K562 (cell line): ENCODE measurements at regions not wholly inside any gene's neighbourhood (a gene's known extent, or its start where the extent isn't known, plus 50 kb on each side); places are given as distances from the start of the nearest gene placed in this dataset.

Source experiments
- ATAC-seq: fragments of 200-7000 bp; cut with Tn5 transposase; 3 replicates; pipeline ENCODE4 v1.9.1; 2020; ENCODE audit warnings: moderate library complexity
- BruUV-seq: library from RNA; stranded (reverse); fragments of 400-500 nt; replicated peaks from 2 replicates; lab custom pipeline; 2021; lab: Mats Ljungman, UMichigan
- CTCF ChIA-PET: fragments of 300-600 bp; formaldehyde crosslinking; extraction: SDS; loops from one replicate; lab custom pipeline; 2021; ENCODE audit warnings: low intra/inter-chr PET ratio; lab: Yijun Ruan, JAX
- POLR2A ChIA-PET: fragments of 300-600, 350-650 bp; sonication (Branson Sonifier 250); formaldehyde crosslinking; extraction: SDS; loops from one replicate; lab custom pipeline; 2021; ENCODE audit warnings: antibody characterized with exemption, inconsistent platforms; lab: Yijun Ruan, JAX
- DNase-seq, 4 experiments: peaks; one replicate each; pipeline versions ENCODE4 v3.0.0 to v3.0.0-alpha.2; 2011 to 2018; ENCODE audit warnings: low spot score in 3 of 4, mixed read lengths in 3 of 4; ENCODE audit errors: extremely low read depth in 1 of 4
- FAIRE-seq: peaks from 2 replicates; lab custom pipeline; 2011; peaks lifted over from hg19 to GRCh38; lab: Jason Lieb, UNC
- H2AFZ ChIP-seq: 2 replicates; pipeline ENCODE4 v1.6.0; 2011; ENCODE audit warnings: low read depth, low read length, control low read depth, inconsistent platforms
- H3K27ac ChIP-seq: fragments of 200-600 bp; 3 replicates; pipeline ENCODE4 v1.8.0; 2011; ENCODE audit warnings: low read depth, mild to moderate bottlenecking, control low read depth, inconsistent platforms, low read length, moderate library complexity, mixed read lengths; ENCODE audit errors: extremely low read depth
- H3K27me3 ChIP-seq, 2 experiments: fragments of 300-600 bp in 1 of 2; 2 replicates in 1 of 2; 3 replicates in 1 of 2; pipeline versions ENCODE4 v1.6.0 to v1.8.0; 2011; ENCODE audit warnings: inconsistent platforms in 2 of 2, low read length in 2 of 2, mild to moderate bottlenecking in 1 of 2, mixed read lengths in 1 of 2, moderate library complexity in 1 of 2; ENCODE audit not compliant: control insufficient read depth in 2 of 2, insufficient read depth in 2 of 2
- H3K36me3 ChIP-seq: fragments of 300-600 bp; 3 replicates; pipeline ENCODE4 v1.8.0; 2011; ENCODE audit warnings: mild to moderate bottlenecking, low read length, inconsistent platforms; ENCODE audit not compliant: control insufficient read depth, insufficient read depth
- H3K4me1 ChIP-seq, 2 experiments: fragments of 200-600 bp in 1 of 2; replicated peaks in 1 of 2; 2 replicates in 1 of 2; 3 replicates in 1 of 2; pipeline versions ENCODE4 v1.5.1 to v1.8.0; 2011; ENCODE audit warnings: inconsistent platforms in 2 of 2, low read length in 2 of 2, mild to moderate bottlenecking in 1 of 2, mixed read lengths in 1 of 2, moderate library complexity in 1 of 2; ENCODE audit not compliant: control insufficient read depth in 2 of 2, insufficient read depth in 2 of 2
- H3K4me2 ChIP-seq: 2 replicates; pipeline ENCODE4 v1.6.1; 2011; ENCODE audit warnings: low read length, control low read depth, inconsistent platforms, mixed read lengths; ENCODE audit not compliant: insufficient read depth
- H3K4me3 ChIP-seq: fragments of 200-600 bp; sonication (generic), shearing (Covaris generic); 2 replicates; pipeline ENCODE4 v1.5.1; 2016; ENCODE audit warnings: control low read depth, inconsistent platforms
- H3K79me2 ChIP-seq: fragments of 200-600 bp; 3 replicates; pipeline ENCODE4 v1.8.0; 2011; ENCODE audit warnings: low read length, inconsistent platforms; ENCODE audit not compliant: control insufficient read depth, insufficient read depth
- H3K9ac ChIP-seq, 2 experiments: 2 replicates each; pipeline versions ENCODE4 v1.6.0 to v1.6.1; 2011; ENCODE audit warnings: low read depth in 2 of 2, low read length in 2 of 2, control low read depth in 1 of 2, inconsistent platforms in 1 of 2, mild to moderate bottlenecking in 1 of 2, mixed read lengths in 1 of 2; ENCODE audit not compliant: insufficient read depth in 1 of 2
- H3K9me1 ChIP-seq: one replicate; pipeline ENCODE4 v1.6.0; 2011; ENCODE audit warnings: inconsistent platforms, mild to moderate bottlenecking, low read length, moderate library complexity; ENCODE audit not compliant: control insufficient read depth, insufficient read depth
- H3K9me3 ChIP-seq: replicated peaks from 2 replicates; pipeline ENCODE4 v1.5.1; 2011; ENCODE audit warnings: low read depth, low read length, inconsistent platforms; ENCODE audit not compliant: control insufficient read depth, insufficient read depth
- H4K20me1 ChIP-seq: replicated peaks from 2 replicates; pipeline ENCODE4 v1.6.1; 2011; ENCODE audit warnings: low read length, inconsistent platforms, mixed read lengths; ENCODE audit not compliant: control insufficient read depth, insufficient read depth
- CREB3L1 ChIP-seq: fragments of 450-650 bp; IDR thresholded peaks from 2 replicates; pipeline ENCODE4 v1.6.1; 2014; ENCODE audit warnings: low read depth, mild to moderate bottlenecking, moderate library complexity, borderline replicate concordance
- DPF2 ChIP-seq: fragments of 450-650 bp; IDR thresholded peaks from 2 replicates; pipeline ENCODE4 v1.6.1; 2016
- E2F3 ChIP-seq: fragments of 250-450 bp; sonication (Bioruptor Pico); IDR thresholded peaks from 2 replicates; pipeline ENCODE4 v1.4.0; 2020; ENCODE audit warnings: mild to moderate bottlenecking
- ELF2 ChIP-seq: fragments of 250-450 bp; sonication (Bioruptor Pico); IDR thresholded peaks from 2 replicates; pipeline ENCODE4 v1.5.0; 2021; ENCODE audit warnings: mild to moderate bottlenecking
- NR2C2 ChIP-seq, 2 experiments: fragments of 200-800 bp in 1 of 2; sonication (Bioruptor generic) in 1 of 2; sonication (generic) in 1 of 2; formaldehyde crosslinking in 1 of 2; IDR thresholded peaks; 2 replicates each; pipeline versions ENCODE4 v1.6.1 to v1.8.0; 2016 to 2022; ENCODE audit warnings: mild to moderate bottlenecking in 1 of 2, missing compliant biosample characterization in 1 of 2, missing genetic modification characterization in 1 of 2, missing genetic modification reagents in 1 of 2
- RBM17 ChIP-seq: fragments of 200-400 bp; formaldehyde crosslinking; IDR thresholded peaks from 2 replicates; pipeline ENCODE4 v1.6.1; 2017; ENCODE audit warnings: low read depth, mild to moderate bottlenecking, low read length, borderline replicate concordance
- SIN3B ChIP-seq: fragments of 450-650 bp; IDR thresholded peaks from 2 replicates; pipeline ENCODE4 v1.6.1; 2017; ENCODE audit warnings: low read depth, mild to moderate bottlenecking, moderate library complexity
- SIX5 ChIP-seq, 2 experiments: IDR thresholded peaks; 2 replicates each; pipeline ENCODE4 v1.6.1; 2011; ENCODE audit warnings: low read length in 2 of 2, borderline replicate concordance in 1 of 2, low read depth in 1 of 2, mild to moderate bottlenecking in 1 of 2, moderate library complexity in 1 of 2; ENCODE audit not compliant: insufficient read depth in 1 of 2
- ZBTB49 ChIP-seq: sonication (generic); formaldehyde crosslinking; IDR thresholded peaks from 2 replicates; pipeline ENCODE4 v1.8.0; 2022; ENCODE audit warnings: missing genetic modification reagents, mild to moderate bottlenecking, borderline replicate concordance
- ZNF124 ChIP-seq: sonication (generic); formaldehyde crosslinking; IDR thresholded peaks from 2 replicates; pipeline ENCODE4 v1.8.1; 2022; ENCODE audit warnings: missing genetic modification reagents
- ZNF184 ChIP-seq: sonication (generic); formaldehyde crosslinking; IDR thresholded peaks from 2 replicates; pipeline ENCODE4 v1.5.0; 2020; ENCODE audit warnings: missing genetic modification reagents
- ZNF655 ChIP-seq: fragments of 250-450 bp; sonication (Bioruptor Pico); IDR thresholded peaks from 2 replicates; pipeline ENCODE4 v1.5.0; 2021
- ZNF717 ChIP-seq: fragments of 250-450 bp; sonication (Bioruptor Pico); IDR thresholded peaks from 2 replicates; pipeline ENCODE4 v1.5.0; 2021
- WGBS: fragments of 100-300 bp; shearing (Covaris generic); methylation state at CpG from one replicate; pipeline ENCODE4 v1.1.6; 2016; ENCODE audit warnings: low coverage, mixed read lengths; ENCODE audit not compliant: insufficient coverage; ENCODE audit errors: missing lambda C conversion rate; 5-methylcytosine and 5-hydroxymethylcytosine counted together
- in situ Hi-C: fragments of 300-500 bp; cut with MboI; formaldehyde crosslinking; loops from 4 replicates; pipeline ENCODE4 v1.15.0; 2018; ENCODE audit warnings: inconsistent platforms, mixed read lengths
- intact Hi-C: fragments of 100-400 bp; cut with micrococcal nuclease; formaldehyde crosslinking; loops from 2 replicates; pipeline ENCODE4 v1.14.2; 2022

DNA sequence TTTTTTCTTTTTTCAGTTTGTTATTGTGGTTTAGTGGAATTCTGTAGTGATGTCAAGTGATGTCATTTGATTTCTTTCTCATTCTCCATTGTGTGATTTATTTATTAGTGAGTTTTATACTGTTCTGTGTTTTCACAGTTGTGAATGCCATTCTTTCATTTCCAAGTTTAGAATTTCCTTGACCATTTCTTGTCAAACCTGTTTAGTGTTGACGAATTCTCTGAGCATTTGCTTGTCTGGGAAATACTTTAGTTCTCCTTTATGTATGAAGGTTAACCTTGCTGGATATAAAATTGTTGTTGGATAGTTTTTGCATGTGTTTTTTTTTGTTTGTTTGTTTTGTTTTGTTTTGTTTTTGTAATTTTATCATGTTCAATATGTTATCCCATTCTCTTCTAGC is 633.6 kb upstream of the FAT3 start:
- BruUV-seq: no TSS peak

More for the DNA sequence above, 633.6 kb upstream of the FAT3 start:
- no peaks in the 10 kb centered on the region for H3K4me1 ChIP-seq
- no peak overlapping the region for H3K4me2 ChIP-seq
- no peak overlapping the region for H3K9ac ChIP-seq
- POLR2A ChIA-PET: no interaction called here
- H3K27ac ChIP-seq: no peak overlapping the region
- intact Hi-C loops: loop anchor here (10.0 kb wide), 1 partner anchor 56 kb away; no protein-coding TSS in a partner anchor
- no peaks in the 10 kb centered on the region for H3K36me3 ChIP-seq
- 7% methylated on average over 1 of the region's 1 CpG for WGBS
- CTCF ChIA-PET: no interaction called here
- peaks cover 2% of the 10 kb centered on the region; the same call in 1 of the 2 replicates for H3K9me3 ChIP-seq
- ATAC-seq: no peak
- no peaks in the 10 kb centered on the region for H4K20me1 ChIP-seq
- H3K79me2 ChIP-seq: no peaks in the 10 kb centered on the region
- H3K27me3 ChIP-seq: no peaks in the 10 kb centered on the region
- no peaks in the 10 kb centered on the region for H3K9me1 ChIP-seq
- H2AFZ ChIP-seq: no peak overlapping the region
- FAIRE-seq: no peak
- in situ Hi-C loops: no loop called here
- no peak for TF ChIP-seq RBM17
- TF ChIP-seq ZNF655 (CRISPR knock-in tag): no peak
- TF ChIP-seq DPF2: no peak
- no peak for TF ChIP-seq ZNF717 (CRISPR knock-in tag)
- no peak for TF ChIP-seq E2F3 (CRISPR knock-in tag)
- TF ChIP-seq ELF2 (CRISPR knock-in tag): no peak
- no peak for TF ChIP-seq ZNF184 (CRISPR knock-in tag)
- TF ChIP-seq ZBTB49 (CRISPR knock-in tag): no peak
- TF ChIP-seq NR2C2 (CRISPR knock-in tag; IDR thresholded peaks at IDR 0.05): no peak
- no peak for TF ChIP-seq NR2C2 (tag; IDR thresholded peaks at IDR 0.05)
- no peak for TF ChIP-seq SIX5 (IDR thresholded peaks at IDR 0.05; ENCODE audit: borderline replicate concordance in 1 of 2, insufficient read depth in 1 of 2, low read depth in 1 of 2, low read length in 2 of 2)
- no peak for TF ChIP-seq CREB3L1
- no peak for TF ChIP-seq ZNF124 (CRISPR knock-in tag)
- TF ChIP-seq SIN3B: no peak
- no peak overlapping the region for H3K4me3 ChIP-seq
- DNase-seq: no peak
